ENCODE measurements at regions not wholly inside any gene's neighbourhood (a gene's known extent, or its start where the extent isn't known, plus 50 kb on each side); places are given as distances from the start of the nearest gene placed in this dataset.
A peak's percentile ranks its signal among the peaks of the same experiment; 100 is the strongest.

- DNase-seq (ENCODE audit: low spot score) = no peak
Measured at GRCh38 chr12:91357381-91357780, 174.8 kb upstream of the DCN start.

DNA sequence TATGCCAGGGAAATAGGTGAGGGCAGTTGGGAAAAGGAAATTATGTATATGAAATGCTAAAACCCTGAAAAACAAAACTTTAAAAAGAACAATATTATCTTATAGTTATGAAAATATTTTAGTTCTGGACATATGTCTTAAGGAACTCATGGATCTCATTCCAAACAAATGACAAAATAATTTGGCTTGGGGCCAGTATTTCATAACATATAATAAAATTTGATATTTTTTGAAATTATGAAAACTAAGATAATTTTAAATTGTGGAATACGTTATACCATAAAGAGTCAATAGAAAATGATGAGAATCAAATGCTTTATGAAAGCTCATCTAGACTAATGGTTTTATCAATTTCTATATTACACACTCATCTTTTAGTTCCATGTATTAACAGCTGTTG lies 173.8 kb upstream of the DCN start:
- DNase-seq (ENCODE audit: low spot score) = no peak

- DNase-seq (ENCODE audit: low spot score) = peak; percentile 69
Measured at GRCh38 chr12:91355150-91356006, 172.8 kb upstream of the DCN start.

DNA sequence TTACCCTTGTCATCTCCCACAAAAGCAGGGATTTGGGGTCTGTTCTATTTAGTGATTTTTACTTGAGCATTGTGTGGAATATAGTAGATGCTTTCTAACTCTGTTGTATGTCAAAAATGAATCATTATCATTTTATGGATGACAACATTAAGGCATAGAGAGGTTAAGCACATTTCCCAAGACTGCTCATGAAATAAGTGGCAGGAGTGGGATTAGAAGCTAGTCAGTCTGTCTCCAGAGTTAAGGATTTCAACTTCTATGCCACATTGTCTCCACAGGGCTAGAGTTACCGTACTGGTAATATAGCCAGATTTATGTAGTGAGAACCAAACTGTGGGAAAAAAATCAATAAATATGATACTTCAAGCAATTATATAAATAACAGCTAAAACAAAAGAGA lies 170.6 kb upstream of the DCN start:
- DNase-seq (ENCODE audit: low spot score) = no peak

DNA sequence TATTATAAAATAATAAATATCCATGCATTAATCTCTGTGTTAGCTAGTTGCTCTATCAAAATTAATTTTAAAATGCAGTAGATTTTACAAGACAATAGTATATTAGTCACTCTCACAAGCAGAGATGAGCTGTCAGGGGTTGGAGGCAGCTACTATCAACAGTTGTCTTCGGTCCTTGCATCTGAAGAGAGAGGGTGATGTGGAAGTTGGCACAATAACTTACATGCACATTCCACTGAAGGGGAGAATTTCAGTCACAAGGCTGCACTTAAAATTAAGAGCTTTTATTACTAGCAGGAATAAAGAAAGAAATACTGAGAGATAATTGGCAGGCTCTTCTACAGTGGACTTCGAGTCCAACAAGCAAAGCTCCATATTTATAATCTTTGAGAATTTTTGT lies 166.9 kb upstream of the DCN start:
- DNase-seq (ENCODE audit: low spot score) = no peak

DNA sequence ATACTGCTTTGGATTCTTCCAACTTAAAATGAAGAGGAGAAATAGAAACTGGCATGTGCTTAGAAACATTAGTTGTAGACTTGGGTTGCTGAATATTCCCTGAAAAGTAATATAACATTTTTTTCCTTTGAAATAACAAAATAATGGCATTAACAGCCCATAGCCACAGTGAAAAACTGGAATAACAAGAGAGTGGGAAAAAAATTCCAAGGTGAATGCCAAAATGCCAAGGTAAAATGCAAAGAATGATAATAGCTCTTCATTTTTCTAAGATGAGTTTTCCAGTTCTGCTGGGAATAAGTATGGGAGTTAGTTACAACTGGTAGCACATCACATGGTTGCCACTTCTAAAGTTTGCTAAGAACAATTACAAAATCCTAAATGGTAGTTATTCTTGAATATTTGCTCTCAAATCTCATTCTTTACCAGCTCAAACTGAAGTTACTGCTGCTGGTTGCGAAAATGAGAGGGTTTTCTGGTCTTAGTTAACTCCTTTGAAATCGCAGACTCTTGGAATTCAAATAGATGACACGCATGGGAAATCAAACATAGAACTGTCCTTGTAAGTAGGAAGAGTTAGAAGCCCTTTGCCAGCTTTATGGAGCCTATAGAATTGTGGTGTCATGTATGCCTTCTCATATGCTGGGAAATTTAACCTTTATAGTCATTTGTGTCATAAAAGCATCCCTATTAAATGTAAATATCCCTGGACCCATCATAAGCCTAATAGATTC lies 165.0 kb upstream of the DCN start:
- no peak for DNase-seq (ENCODE audit: low spot score)

- no peak for DNase-seq (ENCODE audit: low spot score)
Measured at GRCh38 chr12:91346827-91347226, 164.2 kb upstream of the DCN start.

- no peak for DNase-seq (ENCODE audit: low spot score)
Measured at GRCh38 chr12:91344408-91344807, 161.8 kb upstream of the DCN start.

- no peak for DNase-seq (ENCODE audit: low spot score)
Measured at GRCh38 chr12:91343010-91343409, 160.4 kb upstream of the DCN start.

GRCh38 chr12:91339106-91339505 lies 156.5 kb upstream of the DCN start:
- DNase-seq (ENCODE audit: low spot score) = no peak

DNA sequence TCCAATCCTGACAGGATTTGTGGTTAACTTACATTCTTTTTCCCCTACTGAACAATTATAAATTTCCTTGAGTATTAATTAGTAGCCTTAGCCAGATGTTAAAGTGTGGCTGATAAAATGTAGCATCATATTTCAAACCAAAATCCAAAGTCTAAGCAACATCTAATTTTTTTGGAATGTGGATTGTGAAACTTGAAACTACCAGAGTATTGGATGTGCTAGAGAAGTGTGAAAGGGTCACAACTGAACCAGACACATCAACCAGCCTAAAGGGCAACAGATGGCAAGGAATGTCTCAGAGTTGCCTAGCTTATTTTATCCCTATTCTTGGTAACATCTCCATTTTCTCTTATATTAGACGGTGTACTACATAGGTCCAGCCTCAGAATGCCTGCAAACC lies 153.1 kb upstream of the DCN start:
- no peak for DNase-seq (ENCODE audit: low spot score)

DNA sequence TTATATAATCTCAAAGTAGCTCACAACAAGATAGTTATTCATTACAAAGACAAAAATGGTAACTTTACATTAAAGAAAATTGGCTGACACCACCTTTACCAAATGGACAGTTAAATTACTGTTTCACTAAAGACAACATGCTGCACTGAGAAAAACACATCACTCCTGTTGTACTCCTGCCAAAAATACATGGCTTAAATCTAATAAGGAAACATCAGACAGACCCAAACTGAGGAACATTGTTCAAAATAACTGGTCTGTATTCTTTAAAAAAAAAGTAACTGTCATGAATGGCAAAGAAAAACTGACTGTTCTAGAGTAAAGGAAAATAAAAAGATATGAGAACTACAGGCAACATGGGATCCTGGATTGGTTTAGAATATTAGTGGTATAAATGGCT lies 151.3 kb upstream of the DCN start:
- no peak for DNase-seq (ENCODE audit: low spot score)

DNA sequence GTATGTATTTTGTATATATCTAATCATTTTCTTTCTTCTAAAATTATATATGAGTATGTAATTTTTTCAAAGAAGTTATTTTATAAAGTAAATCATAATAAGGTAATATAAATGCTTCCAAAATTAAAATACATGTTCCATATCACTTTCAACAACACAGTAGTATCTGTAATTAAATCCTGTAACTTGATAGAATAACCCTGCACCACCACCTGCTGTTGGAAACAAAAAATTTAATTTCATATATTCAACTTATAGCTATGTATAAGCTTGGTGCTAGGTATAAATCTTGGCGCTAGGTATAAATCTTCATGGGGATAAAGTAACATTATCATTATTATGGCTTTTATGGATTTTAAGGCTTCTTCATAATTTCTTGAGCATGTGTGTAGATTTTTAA lies 149.7 kb upstream of the DCN start:
- no peak for DNase-seq (ENCODE audit: low spot score)

GRCh38 chr12:91331371-91331770 lies 148.8 kb upstream of the DCN start:
- no peak for DNase-seq (ENCODE audit: low spot score)

DNA sequence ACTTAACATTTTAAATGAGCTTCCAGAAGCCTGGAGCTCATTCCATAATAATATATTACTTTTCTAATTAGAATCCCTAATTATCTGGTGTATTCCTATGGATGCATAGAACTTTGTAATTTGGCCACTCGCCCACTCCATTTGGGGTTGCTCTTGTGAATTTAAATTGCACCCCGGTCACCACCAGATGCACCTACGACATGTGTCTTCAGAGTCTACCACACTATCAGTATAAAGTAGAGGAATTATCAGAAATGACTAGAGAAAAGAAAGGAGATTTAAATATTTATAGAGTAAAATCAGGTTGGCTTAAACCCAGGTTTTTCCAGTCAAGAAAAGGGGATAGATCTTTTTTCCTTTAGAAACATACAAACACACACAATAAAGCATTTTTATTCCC lies 145.8 kb upstream of the DCN start:
- no peak for DNase-seq (ENCODE audit: low spot score)

DNA sequence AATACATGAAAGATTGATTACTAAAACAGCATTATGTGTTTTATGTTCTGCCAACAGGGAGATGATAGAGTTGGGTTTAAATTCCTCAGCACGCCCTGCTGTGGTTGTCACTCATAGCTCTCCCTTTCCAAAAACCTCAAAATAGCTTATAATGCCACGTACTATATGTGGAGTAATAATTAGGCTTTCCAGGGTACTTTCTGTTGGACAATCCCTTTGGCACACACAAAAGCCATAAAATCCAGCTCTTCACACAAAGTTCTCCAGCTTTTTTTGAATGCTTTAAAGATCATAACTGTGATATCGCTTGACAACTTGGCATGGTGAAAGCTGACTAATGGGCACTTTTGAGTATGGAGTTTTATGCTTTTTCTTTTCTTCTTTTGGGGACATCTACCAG lies 145.3 kb upstream of the DCN start:
- peak; percentile 5 for DNase-seq (ENCODE audit: low spot score)

DNA sequence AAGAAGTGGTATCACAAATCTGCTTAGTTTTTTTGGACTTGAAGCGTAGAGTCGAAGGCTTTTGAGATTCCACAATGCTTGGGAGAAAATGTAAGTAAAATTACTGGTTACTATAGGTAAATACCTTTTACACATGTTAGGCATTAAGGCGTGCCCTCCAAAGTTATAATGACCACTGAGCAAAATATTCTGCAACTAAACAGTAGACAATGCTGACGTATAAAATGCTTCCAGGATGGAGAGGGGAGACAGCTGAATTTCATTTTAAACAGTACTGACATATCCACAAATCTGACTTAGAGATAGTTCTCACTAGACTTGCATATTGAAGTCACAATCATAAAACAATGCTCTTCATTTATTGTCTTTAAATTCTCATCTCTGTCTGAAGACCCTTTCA lies 144.5 kb upstream of the DCN start:
- DNase-seq (ENCODE audit: low spot score) = no peak

- peak; percentile 18 for DNase-seq (ENCODE audit: low spot score)
Measured at GRCh38 chr12:91326058-91327027, 143.7 kb upstream of the DCN start.

- no peak for DNase-seq (ENCODE audit: low spot score)
Measured at GRCh38 chr12:91320999-91321398, 138.4 kb upstream of the DCN start.

DNA sequence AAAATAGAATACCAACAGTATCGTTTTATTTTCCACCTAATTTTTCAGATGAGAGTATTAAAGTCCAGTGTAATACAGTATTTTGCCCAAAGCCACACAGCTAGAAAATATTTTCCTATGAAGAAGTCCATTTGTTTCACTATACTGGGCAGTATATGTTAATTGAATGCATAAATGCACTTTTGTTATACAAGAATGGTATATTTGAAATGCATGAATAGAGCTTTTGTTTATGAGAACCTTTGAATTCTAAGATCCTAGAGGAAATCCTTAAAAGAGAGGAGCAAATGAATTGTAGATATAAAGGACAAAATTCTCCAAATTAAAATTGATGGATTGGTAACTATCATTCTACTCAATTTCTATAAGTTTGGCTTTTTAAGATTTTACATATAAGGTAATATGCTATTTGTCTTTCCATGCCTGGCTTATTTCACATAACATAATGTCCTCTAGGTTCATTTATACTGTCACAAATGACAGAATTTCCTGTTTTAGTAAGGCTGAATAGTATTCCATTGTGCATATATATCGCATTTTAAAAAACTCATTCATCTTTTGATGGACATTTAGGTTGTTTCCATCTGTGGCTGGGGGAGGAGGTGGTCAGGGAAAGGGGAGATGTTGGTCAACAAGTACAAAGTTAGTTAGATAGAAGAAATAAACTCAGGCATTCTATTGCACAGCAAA lies 136.6 kb upstream of the DCN start:
- DNase-seq (ENCODE audit: low spot score) = no peak

- no peak for DNase-seq (ENCODE audit: low spot score)
Measured at GRCh38 chr12:91317306-91317705, 134.7 kb upstream of the DCN start.

GRCh38 chr12:91316907-91317269 lies 134.3 kb upstream of the DCN start:
- DNase-seq (ENCODE audit: low spot score) = peak; percentile 43
